ENCODE measurements at regions not wholly inside any gene's neighbourhood (a gene's known extent, or its start where the extent isn't known, plus 50 kb on each side); places are given as distances from the start of the nearest gene placed in this dataset.
"Not testable (repeated sequence)": the region's sequence is repeated elsewhere in the genome, so short reads cannot be mapped to it uniquely, and the experiment has no call there.

DNA sequence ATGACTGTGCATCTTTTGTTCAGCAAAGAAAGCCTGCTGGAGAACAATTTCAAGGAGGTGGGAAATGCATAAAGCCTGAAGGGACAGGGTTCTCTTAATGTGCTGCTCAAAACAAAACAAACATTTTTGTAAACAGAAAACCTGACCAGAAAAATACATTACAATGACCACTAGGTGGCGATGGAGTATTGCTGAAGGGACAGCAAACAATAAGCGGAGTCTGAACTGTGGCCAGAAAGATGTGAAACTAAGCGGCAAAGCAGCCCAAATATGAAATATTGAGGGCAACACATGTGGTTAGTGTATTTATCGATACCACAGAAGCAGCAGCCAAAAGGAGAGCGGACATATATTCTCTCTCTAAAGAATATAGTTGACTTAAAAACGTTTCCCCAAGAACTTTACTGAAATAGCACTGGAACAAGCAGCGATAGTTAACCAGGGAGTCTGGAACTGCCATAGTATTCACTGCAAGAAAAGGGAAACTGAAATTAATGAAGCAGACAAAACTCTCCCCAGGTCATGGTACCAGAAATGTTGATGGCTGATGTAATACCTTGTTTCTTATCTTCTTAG is 1814.2 kb upstream of the DEFB115 start:
- H3K36me3 ChIP-seq (ENCODE audit: control insufficient read depth, insufficient read depth, low read length); H3K4me1 ChIP-seq (ENCODE audit: control insufficient read depth, insufficient read depth, low read length, poor library complexity, severe bottlenecking); H3K4me3 ChIP-seq (ENCODE audit: extremely low read depth, insufficient read depth, low read length, poor library complexity, severe bottlenecking); H3K27ac ChIP-seq (ENCODE audit: low read depth, low read length, severe bottlenecking): not testable (repeated sequence)
- peaks cover 26% of the 10 kb centered on the region for H3K9me3 ChIP-seq (ENCODE audit: control insufficient read depth, low read length)
- 25% methylated on average over 3 of the region's 7 CpGs; no CpG with 5 or more reads in 1 of the 2 experiments for WGBS, 2 experiments (ENCODE audit: insufficient coverage in 2 of 2)

DNA sequence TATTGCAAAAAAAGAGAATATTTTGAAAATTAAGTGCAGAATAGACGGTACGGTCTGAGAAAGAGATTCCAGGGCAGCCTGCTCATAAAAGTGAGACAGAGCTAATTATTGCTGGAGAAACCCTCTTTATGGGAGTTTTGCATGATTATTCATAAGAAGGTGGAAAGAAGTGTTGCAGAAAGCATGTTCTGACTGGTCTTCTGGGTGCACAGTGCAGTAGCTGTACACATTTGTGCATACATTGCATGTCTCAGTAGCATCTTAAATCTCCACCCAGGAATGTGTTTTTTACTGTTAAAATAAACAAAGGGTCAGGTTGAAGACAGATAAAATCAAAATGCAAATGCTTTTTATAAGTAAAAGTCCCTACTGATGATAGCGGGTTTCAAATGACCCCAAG is 1813.6 kb upstream of the DEFB115 start:
- 77 to 82% methylated on average over 2 of the region's 3 CpGs for WGBS, 2 experiments (ENCODE audit: insufficient coverage in 2 of 2)
- Histone ChIP-seq H3K4me1 (ENCODE audit: control insufficient read depth, insufficient read depth, low read length, poor library complexity, severe bottlenecking) (no peaks in the 10 kb centered on the region), H3K36me3 (ENCODE audit: control insufficient read depth, insufficient read depth, low read length) (no peaks in the 10 kb centered on the region), H3K4me3 (ENCODE audit: extremely low read depth, insufficient read depth, low read length, poor library complexity, severe bottlenecking) (no peak overlapping the region), H3K27ac (ENCODE audit: low read depth, low read length, severe bottlenecking) (no peak overlapping the region), H3K9me3 (ENCODE audit: control insufficient read depth, low read length) (peaks cover 24% of the 10 kb centered on the region)

DNA sequence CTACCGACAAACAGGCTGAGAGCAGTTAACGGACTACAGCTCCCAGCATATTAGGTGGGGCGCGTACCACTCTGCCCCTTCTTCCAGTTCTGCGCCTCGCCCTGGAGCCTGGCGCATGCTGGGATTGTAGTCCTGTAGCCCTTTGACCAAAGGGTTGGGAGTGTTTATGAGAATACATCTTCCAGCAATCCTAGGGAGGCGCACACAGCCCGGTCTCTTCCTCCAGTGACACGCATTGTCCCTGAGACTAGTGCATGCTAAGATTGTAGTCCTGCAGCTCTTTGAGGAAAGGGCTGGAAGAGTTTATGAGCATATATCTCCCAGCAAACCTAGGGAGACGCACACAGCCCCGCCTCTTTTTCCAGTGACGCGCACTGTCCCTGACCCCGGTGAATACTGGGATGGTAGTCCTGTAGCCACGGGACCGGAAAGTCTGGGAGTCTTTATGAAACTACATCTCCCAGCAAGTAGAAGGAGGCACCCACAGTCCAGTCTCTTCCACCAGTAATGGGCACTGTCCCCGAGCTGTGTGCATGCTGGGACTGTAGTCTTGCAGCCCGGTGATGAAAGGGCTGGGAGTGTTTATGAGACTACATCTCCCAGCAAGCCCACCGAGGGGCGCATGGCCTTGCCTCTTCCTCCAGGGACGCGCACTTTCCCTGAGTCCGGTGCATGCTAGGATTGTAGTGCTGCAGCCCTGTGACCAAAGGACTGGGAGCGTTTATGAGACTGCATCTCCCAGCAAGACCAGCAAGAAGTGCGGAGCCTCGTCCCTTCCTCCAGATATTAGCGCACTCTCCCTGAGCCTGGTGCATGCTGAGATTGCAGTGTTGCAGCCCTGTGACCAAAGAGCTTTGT is 1812.2 kb upstream of the DEFB115 start:
- WGBS, 2 experiments (ENCODE audit: insufficient coverage in 2 of 2) = 90 to 93% methylated on average over 17 to 18 of the region's 28 CpGs
- not testable (repeated sequence) for H3K4me3 ChIP-seq (ENCODE audit: extremely low read depth, insufficient read depth, low read length, poor library complexity, severe bottlenecking)

DNA sequence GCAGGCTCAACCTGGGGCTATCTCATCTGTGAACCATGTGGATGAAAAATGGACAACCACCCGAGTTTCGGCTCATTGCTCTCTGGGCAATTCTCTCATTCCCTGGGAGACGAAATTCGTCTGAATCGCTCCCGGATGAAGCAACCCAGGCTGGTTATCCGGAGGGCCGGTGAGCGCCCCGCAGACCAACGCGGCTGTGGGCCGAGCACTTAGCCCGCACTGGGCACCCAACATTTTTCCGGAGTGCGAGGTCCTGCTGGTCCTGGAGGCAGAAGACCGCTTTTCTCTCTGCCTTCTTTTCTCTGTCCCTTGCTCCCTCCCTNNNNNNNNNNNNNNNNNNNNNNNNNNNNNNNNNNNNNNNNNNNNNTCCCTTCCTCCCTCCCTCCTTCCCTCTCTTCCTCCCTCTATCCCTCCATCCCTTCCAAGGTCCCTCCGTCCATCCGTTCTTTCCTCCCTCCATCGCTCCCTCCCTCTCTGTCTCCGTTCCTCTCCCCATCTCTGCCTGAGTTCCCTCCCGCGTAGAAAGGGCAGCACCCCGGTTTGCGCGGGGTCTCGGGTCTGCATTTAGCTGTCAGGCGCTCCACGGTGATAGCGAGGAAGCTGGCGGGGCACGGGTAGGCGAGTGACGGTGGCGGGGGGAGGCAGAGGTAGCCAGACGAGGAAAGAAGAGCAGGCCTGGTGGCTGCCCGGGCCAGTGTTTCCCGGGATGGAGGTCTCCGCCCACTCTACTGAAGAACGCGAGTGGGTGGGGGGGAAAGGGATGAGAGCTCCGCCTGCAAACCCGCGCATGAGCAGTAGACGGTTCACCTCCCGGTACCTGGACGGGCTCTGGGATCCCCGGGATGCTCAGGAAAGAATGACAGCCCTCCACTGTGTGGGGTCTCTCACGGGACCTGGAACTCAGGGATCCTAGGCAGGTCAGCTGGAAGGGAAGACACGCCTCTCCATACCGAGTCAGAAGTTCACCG is 1809.7 kb upstream of the DEFB115 start:
- not testable (repeated sequence) for H3K36me3 ChIP-seq (ENCODE audit: control insufficient read depth, insufficient read depth, low read length); H3K27ac ChIP-seq (ENCODE audit: low read depth, low read length, severe bottlenecking); H3K4me1 ChIP-seq (ENCODE audit: control insufficient read depth, insufficient read depth, low read length, poor library complexity, severe bottlenecking); H3K4me3 ChIP-seq (ENCODE audit: extremely low read depth, insufficient read depth, low read length, poor library complexity, severe bottlenecking)
- H3K9me3 ChIP-seq (ENCODE audit: control insufficient read depth, low read length) = peaks cover 28% of the 10 kb centered on the region
- WGBS, 2 experiments (ENCODE audit: insufficient coverage in 2 of 2) = 84 to 89% methylated on average over 32 to 36 of the region's 52 CpGs

More for the DNA sequence above, 1812.2 kb upstream of the DEFB115 start:
- H3K27ac ChIP-seq (ENCODE audit: low read depth, low read length, severe bottlenecking); H3K4me1 ChIP-seq (ENCODE audit: control insufficient read depth, insufficient read depth, low read length, poor library complexity, severe bottlenecking); H3K36me3 ChIP-seq (ENCODE audit: control insufficient read depth, insufficient read depth, low read length): not testable (repeated sequence)
- H3K9me3 ChIP-seq (ENCODE audit: control insufficient read depth, low read length) = peaks cover 23% of the 10 kb centered on the region

DNA sequence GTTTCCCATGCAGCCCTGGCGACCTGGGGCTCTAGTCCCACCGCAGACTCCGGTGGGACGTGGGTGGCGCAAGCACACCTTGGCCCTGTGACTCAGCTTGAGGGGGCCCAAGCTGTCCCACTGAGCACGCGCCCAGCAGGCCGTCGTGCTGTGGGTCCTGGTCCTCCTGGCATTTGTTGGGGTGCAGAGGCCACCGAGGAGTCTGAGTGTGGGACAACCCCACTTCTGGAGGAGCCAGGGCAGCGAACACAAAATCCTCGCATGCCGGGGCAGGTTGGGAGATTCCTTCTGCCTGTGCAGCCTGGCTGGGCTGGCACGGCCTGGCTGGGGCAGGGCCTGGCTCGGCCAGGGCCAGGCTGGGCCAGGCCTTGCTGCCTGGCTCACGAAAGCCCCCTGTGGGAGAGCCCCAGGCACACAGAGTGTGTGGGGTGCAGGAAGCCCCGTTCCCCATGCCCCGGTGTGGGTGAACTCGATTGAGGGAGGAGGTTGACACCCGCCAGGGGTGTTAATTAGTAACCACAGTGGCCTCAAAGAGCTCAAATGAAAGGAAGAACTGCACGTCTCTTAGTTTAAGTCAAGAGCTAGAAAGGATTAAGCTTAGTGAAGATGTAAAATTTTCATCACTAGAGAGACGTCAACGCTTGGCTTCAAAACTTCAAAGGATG is 1808.5 kb upstream of the DEFB115 start:
- Histone ChIP-seq H3K4me3 (ENCODE audit: extremely low read depth, insufficient read depth, low read length, poor library complexity, severe bottlenecking) (no peak overlapping the region), H3K4me1 (ENCODE audit: control insufficient read depth, insufficient read depth, low read length, poor library complexity, severe bottlenecking) (no peaks in the 10 kb centered on the region), H3K9me3 (ENCODE audit: control insufficient read depth, low read length) (peaks cover 21% of the 10 kb centered on the region), H3K27ac (ENCODE audit: low read depth, low read length, severe bottlenecking) (no peak overlapping the region), H3K36me3 (ENCODE audit: control insufficient read depth, insufficient read depth, low read length) (no peaks in the 10 kb centered on the region)
- 84 to 85% methylated on average over 15 to 20 of the region's 23 CpGs for WGBS, 2 experiments (ENCODE audit: insufficient coverage in 2 of 2)

DNA sequence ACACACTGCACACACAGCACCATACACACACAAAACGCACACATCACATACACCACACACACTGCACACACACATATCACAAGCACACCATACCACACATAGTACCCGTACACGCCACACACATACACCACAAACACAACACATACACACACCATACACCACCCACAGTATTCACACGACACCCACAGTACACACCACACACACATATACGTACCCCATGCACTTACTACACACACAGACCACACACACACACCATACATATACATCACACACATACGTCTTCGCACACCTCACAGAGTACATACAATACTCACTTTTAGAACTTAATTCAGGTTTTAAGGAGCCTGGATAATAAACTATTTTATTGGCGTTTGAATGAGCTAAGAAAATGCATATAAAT is 1805.3 kb upstream of the DEFB115 start:
- peaks cover 38% of the 10 kb centered on the region for H3K9me3 ChIP-seq (ENCODE audit: control insufficient read depth, low read length)
- no peaks in the 10 kb centered on the region for H3K36me3 ChIP-seq (ENCODE audit: control insufficient read depth, insufficient read depth, low read length)
- no peaks in the 10 kb centered on the region for H3K4me1 ChIP-seq (ENCODE audit: control insufficient read depth, insufficient read depth, low read length, poor library complexity, severe bottlenecking)
- no peak overlapping the region for H3K27ac ChIP-seq (ENCODE audit: low read depth, low read length, severe bottlenecking)
- WGBS, 2 experiments (ENCODE audit: insufficient coverage in 2 of 2) = 61 to 78% methylated on average over 4 to 7 of the region's 8 CpGs
- no peak overlapping the region for H3K4me3 ChIP-seq (ENCODE audit: extremely low read depth, insufficient read depth, low read length, poor library complexity, severe bottlenecking)

DNA sequence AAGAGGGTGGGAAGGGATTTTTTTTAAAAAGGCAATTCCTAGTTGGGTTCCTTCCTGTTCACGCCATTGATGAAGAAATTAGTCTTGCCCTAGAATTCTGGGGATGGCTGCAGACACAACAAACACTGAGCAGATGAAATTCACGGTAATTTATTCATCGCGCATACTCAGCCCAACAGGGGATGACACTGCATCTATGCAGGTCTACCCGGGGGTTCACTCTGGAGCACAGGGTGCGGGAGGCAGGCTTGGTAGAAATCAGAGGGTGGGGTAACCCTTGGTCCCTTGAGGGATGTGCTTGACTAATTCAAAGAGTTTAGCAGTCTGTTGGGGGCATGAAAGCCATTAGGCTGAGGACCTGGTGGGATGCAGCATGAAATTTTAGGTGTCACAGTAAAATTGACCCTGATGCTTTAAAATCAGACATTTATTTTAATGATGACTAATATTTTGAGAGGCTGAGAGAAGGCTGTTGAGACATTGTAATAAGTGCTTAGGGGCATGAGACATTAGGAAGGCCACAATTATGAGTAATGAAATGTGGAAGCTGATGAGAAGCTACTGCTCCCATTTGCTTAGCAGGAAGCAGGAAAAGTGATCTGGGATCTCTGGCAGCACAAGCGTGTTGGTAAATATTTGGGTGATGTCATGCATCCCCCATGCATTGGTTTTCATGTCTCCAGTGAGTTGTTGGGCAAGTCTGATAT is 1800.3 kb upstream of the DEFB115 start:
- H3K27ac ChIP-seq (ENCODE audit: low read depth, low read length, severe bottlenecking); H3K4me3 ChIP-seq (ENCODE audit: extremely low read depth, insufficient read depth, low read length, poor library complexity, severe bottlenecking); H3K4me1 ChIP-seq (ENCODE audit: control insufficient read depth, insufficient read depth, low read length, poor library complexity, severe bottlenecking); H3K36me3 ChIP-seq (ENCODE audit: control insufficient read depth, insufficient read depth, low read length): not testable (repeated sequence)
- H3K9me3 ChIP-seq (ENCODE audit: control insufficient read depth, low read length) = peaks cover 45% of the 10 kb centered on the region
- 65 to 73% methylated on average over 4 to 7 of the region's 7 CpGs for WGBS, 2 experiments (ENCODE audit: insufficient coverage in 2 of 2)

DNA sequence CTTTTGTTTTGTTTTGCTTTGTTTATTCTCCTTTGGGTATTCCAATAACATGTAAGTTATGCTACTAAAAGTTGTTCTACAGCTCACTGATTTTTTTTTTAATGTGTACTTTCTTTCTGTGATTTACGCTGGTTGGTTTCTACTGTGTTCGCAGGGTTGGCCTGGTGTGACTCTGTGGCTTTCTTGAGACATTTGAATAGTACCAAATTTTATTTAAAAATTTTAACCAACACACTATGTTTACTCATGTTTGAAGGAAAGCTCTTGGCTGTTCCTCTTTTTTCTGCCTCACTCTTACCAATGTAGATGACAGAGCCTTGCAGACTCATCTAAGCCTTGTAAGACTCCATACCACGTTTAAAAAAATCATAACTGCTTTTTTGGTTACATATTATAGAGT is 1784.9 kb upstream of the DEFB115 start:
- Histone ChIP-seq H3K9me3 (ENCODE audit: control insufficient read depth, low read length) (peaks cover 25% of the 10 kb centered on the region), H3K36me3 (ENCODE audit: control insufficient read depth, insufficient read depth, low read length) (no peaks in the 10 kb centered on the region), H3K4me3 (ENCODE audit: extremely low read depth, insufficient read depth, low read length, poor library complexity, severe bottlenecking) (no peak overlapping the region), H3K4me1 (ENCODE audit: control insufficient read depth, insufficient read depth, low read length, poor library complexity, severe bottlenecking) (no peaks in the 10 kb centered on the region), H3K27ac (ENCODE audit: low read depth, low read length, severe bottlenecking) (no peak overlapping the region)
- no CpG with 5 or more reads among the region's 3 CpGs for WGBS, 2 experiments (ENCODE audit: insufficient coverage in 2 of 2)

DNA sequence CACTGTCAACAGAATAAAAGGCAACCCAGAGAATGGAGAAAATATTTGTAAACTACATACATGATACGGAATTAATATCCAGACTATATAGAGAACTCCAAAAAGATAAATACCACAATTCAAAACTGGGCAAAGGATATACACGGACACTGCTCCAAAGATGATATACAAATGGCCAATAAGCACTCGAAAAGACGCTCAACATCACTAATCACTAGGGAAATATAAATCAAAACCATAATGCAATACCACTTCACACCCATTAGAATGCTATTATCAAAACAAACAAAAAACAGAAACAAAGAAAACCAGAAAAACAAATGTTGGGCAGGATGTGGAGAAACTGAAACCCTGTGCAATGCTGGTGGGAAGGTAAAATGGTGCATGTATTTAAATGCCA is 1764.6 kb upstream of the DEFB115 start:
- not testable (repeated sequence) for H3K4me1 ChIP-seq (ENCODE audit: control insufficient read depth, insufficient read depth, low read length, poor library complexity, severe bottlenecking); H3K36me3 ChIP-seq (ENCODE audit: control insufficient read depth, insufficient read depth, low read length); H3K27ac ChIP-seq (ENCODE audit: low read depth, low read length, severe bottlenecking); H3K4me3 ChIP-seq (ENCODE audit: extremely low read depth, insufficient read depth, low read length, poor library complexity, severe bottlenecking)
- peaks cover 23% of the 10 kb centered on the region for H3K9me3 ChIP-seq (ENCODE audit: control insufficient read depth, low read length)
- no CpG with 5 or more reads among the region's 4 CpGs for WGBS, 2 experiments (ENCODE audit: insufficient coverage in 2 of 2)

DNA sequence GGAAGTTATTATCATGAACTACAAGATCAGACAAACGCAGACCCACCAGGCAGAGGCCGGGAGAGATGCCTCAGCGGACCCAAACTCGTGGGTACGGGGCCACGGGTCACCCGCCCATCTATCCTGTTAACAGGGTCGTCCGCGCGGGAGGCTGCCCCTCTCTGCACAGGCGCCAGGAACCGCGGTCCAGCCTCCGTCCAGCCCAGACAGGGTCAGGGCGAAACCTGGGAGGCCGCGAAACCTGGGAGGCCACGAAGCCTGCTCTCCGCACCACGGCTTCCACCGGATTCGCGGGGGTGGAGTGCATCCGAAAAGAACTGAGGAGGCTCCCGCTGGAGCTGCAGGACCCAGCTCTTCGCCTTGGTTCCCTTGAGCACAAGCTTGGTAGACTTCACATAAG is 1760.7 kb upstream of the DEFB115 start:
- peaks cover 40% of the 10 kb centered on the region for H3K9me3 ChIP-seq (ENCODE audit: control insufficient read depth, low read length)
- not testable (repeated sequence) for H3K36me3 ChIP-seq (ENCODE audit: control insufficient read depth, insufficient read depth, low read length); H3K4me1 ChIP-seq (ENCODE audit: control insufficient read depth, insufficient read depth, low read length, poor library complexity, severe bottlenecking); H3K4me3 ChIP-seq (ENCODE audit: extremely low read depth, insufficient read depth, low read length, poor library complexity, severe bottlenecking); H3K27ac ChIP-seq (ENCODE audit: low read depth, low read length, severe bottlenecking)
- WGBS, 2 experiments (ENCODE audit: insufficient coverage in 2 of 2) = 88% methylated on average over 16 to 27 of the region's 27 CpGs
